Thoracic aorta (tissue), 2 donors: ENCODE measurements at regions not wholly inside any gene's neighbourhood (a gene's known extent, or its start where the extent isn't known, plus 50 kb on each side); places are given as distances from the start of the nearest gene placed in this dataset.

Experiments
- ATAC-seq: fragments of 150-250 bp; one replicate; pipeline ENCODE4 v1.8.0; 2017; ENCODE audit warnings: low read depth; ENCODE audit not compliant: insufficient number of reproducible peaks, low FRiP score
- DNase-seq: peaks from one replicate; pipeline ENCODE4 v3.0.0-alpha.2; 2020; ENCODE audit warnings: low spot score
- H3K27ac ChIP-seq, 2 donors: fragments of 200-600 bp; sonication (generic); 1 replicate in 1 of 2; 2 replicates in 1 of 2; pipeline ENCODE4 v1.5.1; 2016; ENCODE audit warnings: mild to moderate bottlenecking in 2 of 2, moderate library complexity in 2 of 2
- H3K27me3 ChIP-seq: fragments of 200-600 bp; sonication (generic); replicated peaks from 2 replicates; pipeline ENCODE4 v1.6.0; 2016; ENCODE audit warnings: mild to moderate bottlenecking; ENCODE audit not compliant: insufficient read depth
- H3K36me3 ChIP-seq: fragments of 200-600 bp; sonication (generic); one replicate; pipeline ENCODE4 v1.5.1; 2016
- H3K4me1 ChIP-seq, 2 donors: fragments of 200-600 bp; sonication (generic); 1 replicate in 1 of 2; 2 replicates in 1 of 2; pipeline versions ENCODE4 v1.5.1 to v1.6.0; 2016; ENCODE audit warnings: low read depth in 2 of 2, mild to moderate bottlenecking in 1 of 2; ENCODE audit not compliant: control insufficient read depth in 1 of 2
- H3K4me3 ChIP-seq: fragments of 200-600 bp; sonication (generic); 2 replicates; pipeline ENCODE4 v1.5.1; 2016; ENCODE audit warnings: mild to moderate bottlenecking
- H3K9me3 ChIP-seq: fragments of 200-600 bp; sonication (generic); 2 replicates; pipeline ENCODE4 v1.5.1; 2016
- TF ChIP-seq, protein P1 (sequence below): fragments of 200-600 bp; sonication (generic); IDR thresholded peaks from one replicate; pipeline ENCODE4 v1.5.1; 2019; ENCODE audit warnings: antibody characterized with exemption

DNA sequence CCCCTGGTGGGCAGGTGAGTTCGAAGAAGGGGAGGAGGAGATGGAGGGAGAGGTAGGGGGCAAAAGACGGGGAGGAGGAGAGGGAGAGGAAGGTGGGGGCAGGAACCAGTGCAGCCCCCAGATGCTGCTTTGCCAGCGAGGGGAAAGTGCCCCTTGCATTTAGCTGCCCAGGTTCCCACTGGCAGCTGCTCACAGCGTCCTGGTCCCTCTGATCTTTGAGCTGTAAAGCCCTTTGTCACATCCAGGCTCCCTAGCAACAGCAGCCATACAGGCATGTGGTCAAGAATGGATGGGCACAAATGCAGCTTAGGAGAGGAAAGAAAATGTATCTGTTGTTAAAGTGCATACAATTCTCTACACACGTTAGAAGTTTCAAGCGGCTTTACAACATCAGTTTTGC lies 160.9 kb downstream of the CD83 start:
- Histone ChIP-seq H3K27ac (no peak overlapping the region), H3K36me3 (no peaks in the 10 kb centered on the region), H3K4me3 (no peak overlapping the region), H3K27me3 (no peaks in the 10 kb centered on the region), H3K4me1 (peaks cover 16 to 22% of the 10 kb centered on the region in 2 donors), H3K9me3 (no peaks in the 10 kb centered on the region)
- TF ChIP-seq, protein P1, sequence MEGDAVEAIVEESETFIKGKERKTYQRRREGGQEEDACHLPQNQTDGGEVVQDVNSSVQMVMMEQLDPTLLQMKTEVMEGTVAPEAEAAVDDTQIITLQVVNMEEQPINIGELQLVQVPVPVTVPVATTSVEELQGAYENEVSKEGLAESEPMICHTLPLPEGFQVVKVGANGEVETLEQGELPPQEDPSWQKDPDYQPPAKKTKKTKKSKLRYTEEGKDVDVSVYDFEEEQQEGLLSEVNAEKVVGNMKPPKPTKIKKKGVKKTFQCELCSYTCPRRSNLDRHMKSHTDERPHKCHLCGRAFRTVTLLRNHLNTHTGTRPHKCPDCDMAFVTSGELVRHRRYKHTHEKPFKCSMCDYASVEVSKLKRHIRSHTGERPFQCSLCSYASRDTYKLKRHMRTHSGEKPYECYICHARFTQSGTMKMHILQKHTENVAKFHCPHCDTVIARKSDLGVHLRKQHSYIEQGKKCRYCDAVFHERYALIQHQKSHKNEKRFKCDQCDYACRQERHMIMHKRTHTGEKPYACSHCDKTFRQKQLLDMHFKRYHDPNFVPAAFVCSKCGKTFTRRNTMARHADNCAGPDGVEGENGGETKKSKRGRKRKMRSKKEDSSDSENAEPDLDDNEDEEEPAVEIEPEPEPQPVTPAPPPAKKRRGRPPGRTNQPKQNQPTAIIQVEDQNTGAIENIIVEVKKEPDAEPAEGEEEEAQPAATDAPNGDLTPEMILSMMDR: no peak
- ATAC-seq (no peak), DNase-seq (no peak)

DNA sequence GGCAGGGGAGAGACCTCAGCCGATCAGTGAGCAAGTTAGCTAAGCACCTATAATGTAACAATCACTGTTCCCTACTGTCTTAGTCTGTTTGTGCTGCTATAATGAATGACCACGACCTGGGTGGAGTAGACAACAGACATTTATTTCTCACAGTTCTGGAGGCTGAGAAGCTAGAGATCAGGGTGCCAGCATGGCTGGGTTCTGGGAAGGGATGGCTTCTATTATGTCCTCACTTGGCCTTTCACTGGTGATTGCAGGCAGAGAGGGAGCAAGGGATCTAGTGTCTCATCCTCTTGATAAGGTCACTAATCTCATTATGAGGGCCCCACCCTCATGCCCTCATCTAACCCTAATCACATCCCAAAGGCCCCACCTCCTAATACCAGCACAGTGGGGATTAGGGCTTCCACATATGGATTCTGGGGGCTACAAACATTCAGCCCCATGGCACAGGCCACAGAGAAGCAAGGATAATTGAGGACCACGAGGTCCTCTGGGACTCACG lies 162.5 kb downstream of the CD83 start:
- Histone ChIP-seq H3K27me3 (no peaks in the 10 kb centered on the region), H3K9me3 (no peaks in the 10 kb centered on the region), H3K27ac (no peak overlapping the region), H3K4me3 (no peak overlapping the region), H3K36me3 (no peaks in the 10 kb centered on the region), H3K4me1 (peaks cover 17 to 28% of the 10 kb centered on the region in 2 donors)
- ATAC-seq (no peak), DNase-seq (no peak)
- TF ChIP-seq, protein P1: no peak

DNA sequence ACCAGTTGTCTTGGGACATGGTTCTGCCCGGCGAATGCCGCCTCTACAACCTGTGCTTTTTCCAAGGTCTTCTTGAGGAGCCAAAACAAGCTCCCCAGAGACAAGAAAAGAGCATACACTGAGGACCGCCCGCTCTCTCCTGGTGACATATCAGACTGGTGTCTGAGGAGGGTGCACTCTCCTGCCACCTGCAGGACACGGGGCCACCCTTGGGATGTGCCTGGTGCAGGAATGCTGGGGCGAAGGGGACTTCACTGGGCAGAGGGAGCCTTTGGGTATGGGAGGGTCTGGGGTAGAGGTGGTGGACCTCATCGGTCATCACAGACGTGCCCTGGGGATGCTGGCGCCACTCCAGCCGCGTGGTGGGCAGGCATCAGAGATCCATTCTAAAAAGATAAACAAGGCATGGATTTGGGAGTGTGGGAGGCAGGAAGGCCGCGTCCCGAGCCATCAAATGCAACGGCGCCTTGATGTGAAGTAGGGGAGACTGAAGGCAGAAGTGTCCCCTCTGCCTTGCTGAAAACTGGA lies 163.3 kb downstream of the CD83 start:
- Histone ChIP-seq H3K4me1 (peaks cover 16 to 28% of the 10 kb centered on the region in 2 donors), H3K9me3 (no peaks in the 10 kb centered on the region), H3K27ac (no peak overlapping the region), H3K27me3 (no peaks in the 10 kb centered on the region), H3K4me3 (no peak overlapping the region), H3K36me3 (no peaks in the 10 kb centered on the region)
- DNase-seq: no peak
- no peak for ATAC-seq
- TF ChIP-seq, protein P1: no peak

DNA sequence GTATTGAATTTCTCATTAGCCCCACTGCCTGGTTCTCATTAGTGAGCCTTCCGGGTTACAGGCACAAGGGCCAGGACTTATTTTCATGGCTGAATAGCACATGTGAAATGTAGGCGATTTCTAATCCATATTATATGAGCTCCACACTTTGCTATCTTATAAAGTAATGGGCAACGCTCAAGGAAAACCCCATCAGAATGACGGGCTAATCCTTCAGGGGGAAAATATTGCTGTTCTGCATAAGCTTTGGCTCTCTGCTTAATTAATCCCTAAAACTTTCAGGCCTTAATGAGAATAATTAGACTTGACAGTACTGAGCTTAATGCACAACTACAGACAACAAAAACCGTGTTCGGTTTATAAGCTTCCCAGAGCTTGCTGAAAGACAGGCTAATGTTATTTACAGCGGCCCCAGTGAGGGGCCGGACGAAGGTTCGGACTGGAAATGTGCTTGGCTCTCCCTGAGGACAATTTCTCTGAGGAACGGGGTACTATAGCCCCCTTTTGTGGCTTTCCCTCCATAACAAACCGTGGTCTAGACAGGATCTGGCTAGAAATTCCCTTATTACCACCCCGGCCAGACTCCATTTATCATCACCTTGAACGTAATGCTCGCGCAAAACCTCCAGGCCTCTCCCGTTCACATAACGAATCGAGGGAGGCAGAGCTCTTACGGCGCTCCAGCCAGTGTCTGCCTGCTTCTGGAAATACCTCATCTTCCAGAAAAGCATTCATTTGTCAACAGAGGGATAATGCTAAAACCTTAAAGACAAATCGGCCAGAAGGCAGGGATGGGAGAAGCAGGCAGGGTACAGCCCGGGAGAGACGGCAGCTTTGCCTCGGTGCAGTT lies 164.5 kb downstream of the CD83 start:
- Histone ChIP-seq H3K4me3 (no peak overlapping the region), H3K27me3 (no peaks in the 10 kb centered on the region), H3K36me3 (no peaks in the 10 kb centered on the region), H3K4me1 (peaks cover 20 to 28% of the 10 kb centered on the region in 2 donors), H3K27ac (no peak overlapping the region), H3K9me3 (no peaks in the 10 kb centered on the region)
- ATAC-seq: no peak
- TF ChIP-seq, protein P1: no peak
- DNase-seq: no peak

DNA sequence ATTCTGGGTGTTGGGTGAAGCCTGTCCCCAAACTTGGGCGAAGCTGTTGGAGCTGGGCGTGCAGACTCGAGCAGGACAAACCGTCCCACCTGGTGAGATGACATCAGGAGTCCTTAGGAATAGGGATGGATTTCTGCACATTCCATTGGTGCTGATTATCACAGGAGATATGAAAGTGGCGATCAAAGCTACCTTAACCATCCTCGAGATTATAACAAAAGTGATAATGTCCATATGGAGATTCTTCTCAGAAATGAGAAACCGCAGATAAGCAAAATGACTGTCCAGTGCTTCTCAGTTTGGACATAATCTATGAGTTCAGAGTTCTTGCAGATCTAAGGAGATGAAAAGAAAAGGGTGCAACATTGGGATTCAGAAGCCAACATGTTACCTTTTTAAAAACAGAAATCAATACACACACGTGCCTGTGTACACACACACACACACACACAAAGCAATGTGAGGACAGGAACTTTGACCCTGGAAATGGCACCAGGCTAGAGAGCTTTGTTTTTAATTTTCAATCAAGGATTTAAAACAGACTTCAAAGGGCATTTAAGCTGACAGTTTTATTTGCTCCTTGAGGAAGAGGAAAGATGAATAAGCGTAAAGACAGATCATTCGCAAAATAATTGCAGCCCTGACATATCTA lies 165.4 kb downstream of the CD83 start:
- DNase-seq (no peak), ATAC-seq (no peak)
- Histone ChIP-seq H3K27me3 (no peaks in the 10 kb centered on the region), H3K36me3 (no peaks in the 10 kb centered on the region), H3K4me3 (no peak overlapping the region), H3K9me3 (no peaks in the 10 kb centered on the region), H3K4me1 (peaks cover 20 to 29% of the 10 kb centered on the region in 2 donors), H3K27ac (no peak overlapping the region)
- TF ChIP-seq, protein P1: no peak
